B cell (primary cell): ENCODE measurements at regions not wholly inside any gene's neighbourhood (a gene's known extent, or its start where the extent isn't known, plus 50 kb on each side); places are given as distances from the start of the nearest gene placed in this dataset.

ENCODE experiments used
- CTCF ChIP-seq: fragments of 200-600 bp; IDR thresholded peaks from one replicate; pipeline ENCODE4 v1.8.0; 2022; ENCODE audit warnings: antibody characterized with exemption, mild to moderate bottlenecking
- EZH2 ChIP-seq: IDR thresholded peaks from 2 replicates; pipeline ENCODE4 v1.6.1; 2012; ENCODE audit warnings: borderline replicate concordance, low read depth, mild to moderate bottlenecking, moderate library complexity, low read length; ENCODE audit not compliant: insufficient read depth, poor library complexity, severe bottlenecking

- no peak for TF ChIP-seq CTCF
- no peak for TF ChIP-seq EZH2
These were observed 56.1 kb upstream of the TOX3 start for GRCh38 chr16:52603015-52603414.
